PC-3 (cell line): ENCODE measurements at regions not wholly inside any gene's neighbourhood (a gene's known extent, or its start where the extent isn't known, plus 50 kb on each side); places are given as distances from the start of the nearest gene placed in this dataset.

Experiments
- ATAC-seq: fragments of 200-7000 bp; cut with Tn5 transposase; 2 replicates; pipeline ENCODE4 v1.9.1; 2020; ENCODE audit warnings: mild to moderate bottlenecking, moderate library complexity
- BruUV-seq: library from RNA; stranded (reverse); fragments of 400-500 nt; replicated peaks from 2 replicates; lab custom pipeline; 2021; lab: Mats Ljungman, UMichigan
- CTCF ChIA-PET: fragments of 300-600 bp; sonication (Branson Sonifier 250); formaldehyde crosslinking; loops from one replicate; lab custom pipeline; 2022; ENCODE audit warnings: antibody characterized with exemption; lab: Charles Lee
- POLR2A ChIA-PET: fragments of 300-600 bp; sonication (Branson Sonifier 250); formaldehyde crosslinking; loops from one replicate; lab custom pipeline; 2022; ENCODE audit warnings: antibody characterized with exemption; ENCODE audit not compliant: unreplicated experiment; lab: Charles Lee
- DNase-seq: peaks from one replicate; pipeline ENCODE4 v3.0.0-alpha.2; 2015
- H2AFZ ChIP-seq: fragments of 300-600 bp; sonication (generic); 2 replicates; pipeline ENCODE4 v1.6.0; 2016; ENCODE audit warnings: antibody characterized with exemption, low read length
- H3F3A ChIP-seq: fragments of 300-600 bp; sonication (generic); one replicate; pipeline ENCODE4 v1.6.0; 2017; ENCODE audit warnings: antibody characterized with exemption, low read length, control low read depth, mild to moderate bottlenecking; ENCODE audit not compliant: unreplicated experiment
- H3K27ac ChIP-seq: fragments of 300-600 bp; sonication (generic); 2 replicates; pipeline ENCODE4 v1.5.1; 2016; ENCODE audit warnings: mild to moderate bottlenecking, low read length
- H3K27me3 ChIP-seq: fragments of 300-600 bp; sonication (generic); 2 replicates; pipeline ENCODE4 v1.6.1; 2016; ENCODE audit warnings: low read length, mixed read lengths
- H3K36me3 ChIP-seq: fragments of 300-600 bp; sonication (generic); 2 replicates; pipeline ENCODE4 v1.6.1; 2016; ENCODE audit warnings: low read depth, mixed run types, low read length, mixed read lengths
- H3K4me1 ChIP-seq: fragments of 300-600 bp; sonication (generic); 2 replicates; pipeline ENCODE4 v1.5.1; 2016; ENCODE audit warnings: low read length; ENCODE audit not compliant: insufficient read depth
- H3K4me2 ChIP-seq: fragments of 300-600 bp; sonication (generic); 2 replicates; pipeline ENCODE4 v1.6.0; 2016; ENCODE audit warnings: low read length
- H3K4me3 ChIP-seq: fragments of 300-600 bp; sonication (generic); 2 replicates; pipeline ENCODE4 v1.5.1; 2016; ENCODE audit warnings: mild to moderate bottlenecking, low read length, mixed read lengths
- H3K79me2 ChIP-seq: fragments of 300-600 bp; sonication (generic); 2 replicates; pipeline ENCODE4 v1.6.1; 2017; ENCODE audit warnings: low read length, mixed read lengths
- H3K9ac ChIP-seq: fragments of 300-600 bp; sonication (generic); 2 replicates; pipeline ENCODE4 v1.6.0; 2016; ENCODE audit warnings: mild to moderate bottlenecking, low read length
- H3K9me2 ChIP-seq: fragments of 300-600 bp; sonication (generic); replicated peaks from 2 replicates; pipeline ENCODE4 v1.6.1; 2016; ENCODE audit warnings: mixed run types, low read length, mixed read lengths
- H3K9me3 ChIP-seq: fragments of 300-600 bp; sonication (generic); 2 replicates; pipeline ENCODE4 v1.6.1; 2016; ENCODE audit warnings: low read length, mixed read lengths
- H4K20me1 ChIP-seq: fragments of 300-600 bp; sonication (generic); 2 replicates; pipeline ENCODE4 v1.6.1; 2016; ENCODE audit warnings: low read length, mixed read lengths
- CTCF ChIP-seq: fragments of 300-600 bp; sonication (generic); conservative IDR thresholded peaks from 2 replicates; pipeline ENCODE4 v1.5.1; 2017; ENCODE audit warnings: antibody characterized with exemption, low read depth, mild to moderate bottlenecking, low read length
- EZH2 ChIP-seq: fragments of 300-600 bp; sonication (generic); IDR thresholded peaks from one replicate; pipeline ENCODE4 v1.6.1; 2017; ENCODE audit warnings: antibody characterized with exemption, mild to moderate bottlenecking, low read length; ENCODE audit not compliant: unreplicated experiment
- EZH2phosphoT487 ChIP-seq: fragments of 300-600 bp; sonication (generic); IDR thresholded peaks from 2 replicates; pipeline ENCODE4 v1.6.1; 2018; ENCODE audit warnings: mild to moderate bottlenecking, antibody characterized with exemption, low read length, borderline replicate concordance
- intact Hi-C: fragments of 100-400 bp; cut with micrococcal nuclease; formaldehyde crosslinking; loops from 2 replicates; pipeline ENCODE4 v1.9.0; 2023

- H3K36me3 ChIP-seq: no peaks in the 10 kb centered on the region
- intact Hi-C loops: no loop called here
- H3K4me3 ChIP-seq: peak overlapping the region; percentile 45
- CTCF ChIA-PET: no interaction called here
- no peaks in the 10 kb centered on the region for H3K4me1 ChIP-seq
- POLR2A ChIA-PET: no interaction called here
- no peaks in the 10 kb centered on the region for H3K9me3 ChIP-seq
- H3K27ac ChIP-seq: no peak overlapping the region
- peak overlapping the region; percentile 78 for H2AFZ ChIP-seq
- no peaks in the 10 kb centered on the region for H3K27me3 ChIP-seq
- peak overlapping the region; percentile 65 for H3K4me2 ChIP-seq
- DNase-seq: peak; percentile 10
- H4K20me1 ChIP-seq: no peaks in the 10 kb centered on the region
- H3F3A ChIP-seq: no peaks in the 10 kb centered on the region
- BruUV-seq: no TSS peak
- no peaks in the 10 kb centered on the region for H3K79me2 ChIP-seq
- no peak overlapping the region for H3K9ac ChIP-seq
- no peaks in the 10 kb centered on the region for H3K9me2 ChIP-seq
- no peak for ATAC-seq
- TF ChIP-seq EZH2 (no peak), EZH2phosphoT487 (no peak), CTCF (no peak)
Measured at GRCh38 chr1:104706631-104707147, 957.0 kb downstream of the AMY1C start.

- intact Hi-C loops: no loop called here
- no TSS peak for BruUV-seq
- H4K20me1 ChIP-seq: no peaks in the 10 kb centered on the region
- no peaks in the 10 kb centered on the region for H3K9me2 ChIP-seq
- no peak overlapping the region for H3K4me3 ChIP-seq
- H3K4me1 ChIP-seq: no peaks in the 10 kb centered on the region
- ChIA-PET CTCF (no interaction called here), POLR2A (no interaction called here)
- H3K27ac ChIP-seq: no peak overlapping the region
- no peak overlapping the region for H3K4me2 ChIP-seq
- no peaks in the 10 kb centered on the region for H3F3A ChIP-seq
- no peaks in the 10 kb centered on the region for H3K36me3 ChIP-seq
- H2AFZ ChIP-seq: no peak overlapping the region
- ATAC-seq: no peak
- DNase-seq: no peak
- H3K9ac ChIP-seq: no peak overlapping the region
- H3K9me3 ChIP-seq: no peaks in the 10 kb centered on the region
- no peaks in the 10 kb centered on the region for H3K27me3 ChIP-seq
- TF ChIP-seq EZH2: no peak
- TF ChIP-seq EZH2phosphoT487: no peak
- no peak for TF ChIP-seq CTCF
- no peaks in the 10 kb centered on the region for H3K79me2 ChIP-seq
Measured at GRCh38 chr1:104718752-104719151, 969.1 kb downstream of the AMY1C start.

DNA sequence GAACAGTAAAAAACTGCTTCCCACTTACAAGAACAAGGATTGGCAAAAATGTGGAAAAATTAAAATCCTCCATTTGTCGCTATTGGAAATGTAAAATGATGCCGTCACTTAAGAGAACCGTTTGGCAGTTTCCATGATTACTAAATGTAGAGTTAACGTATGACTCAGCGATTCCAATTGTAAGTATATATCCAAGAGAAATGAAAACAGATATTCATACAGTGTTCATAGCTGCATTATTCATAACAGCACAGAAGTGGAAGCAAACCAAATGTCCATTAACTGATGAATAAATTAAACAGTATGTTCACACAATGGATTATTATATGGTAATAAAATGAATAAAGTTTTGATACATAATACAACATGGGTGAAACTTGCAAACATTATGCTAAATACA, 971.0 kb downstream of the AMY1C start:
- CTCF ChIA-PET: no interaction called here
- no peaks in the 10 kb centered on the region for H3K27me3 ChIP-seq

More for the DNA sequence above, 971.0 kb downstream of the AMY1C start:
- no peak overlapping the region for H3K9ac ChIP-seq
- no peak overlapping the region for H3K4me3 ChIP-seq
- H3K79me2 ChIP-seq: no peaks in the 10 kb centered on the region
- no peaks in the 10 kb centered on the region for H3F3A ChIP-seq
- no TSS peak for BruUV-seq
- H4K20me1 ChIP-seq: no peaks in the 10 kb centered on the region
- POLR2A ChIA-PET: no interaction called here
- no peak overlapping the region for H2AFZ ChIP-seq
- no peak overlapping the region for H3K4me2 ChIP-seq
- no peaks in the 10 kb centered on the region for H3K9me2 ChIP-seq
- H3K9me3 ChIP-seq: no peaks in the 10 kb centered on the region
- H3K27ac ChIP-seq: no peak overlapping the region
- intact Hi-C loops: no loop called here
- TF ChIP-seq EZH2 (no peak), EZH2phosphoT487 (no peak), CTCF (no peak)
- DNase-seq: peak; percentile 7
- no peaks in the 10 kb centered on the region for H3K36me3 ChIP-seq
- no peak for ATAC-seq
- H3K4me1 ChIP-seq: no peaks in the 10 kb centered on the region
